HepG2 (cell line): ENCODE measurements at regions not wholly inside any gene's neighbourhood (a gene's known extent, or its start where the extent isn't known, plus 50 kb on each side); places are given as distances from the start of the nearest gene placed in this dataset.

Source experiments
- BRF2 ChIP-seq: sonication (generic); formaldehyde crosslinking; IDR thresholded peaks from 2 replicates; pipeline ENCODE4 v1.8.1; 2022; ENCODE audit warnings: mild to moderate bottlenecking, missing genetic modification reagents
- CAMTA2 ChIP-seq: sonication (generic); formaldehyde crosslinking; IDR thresholded peaks from 2 replicates; pipeline ENCODE4 v1.4.0; 2020; ENCODE audit warnings: mild to moderate bottlenecking, missing genetic modification reagents, borderline replicate concordance
- HBP1 ChIP-seq: IDR thresholded peaks from 2 replicates; pipeline ENCODE4 v1.6.1; 2016; ENCODE audit warnings: low read depth, control low read depth
- HES4 ChIP-seq: sonication (generic); formaldehyde crosslinking; IDR thresholded peaks from 2 replicates; pipeline ENCODE4 v1.9.0; 2021; ENCODE audit warnings: mild to moderate bottlenecking, missing genetic modification reagents, borderline replicate concordance
- JUN ChIP-seq: sonication (generic); formaldehyde crosslinking; IDR thresholded peaks from 2 replicates; pipeline ENCODE4 v1.4.0; 2020; ENCODE audit warnings: mild to moderate bottlenecking, missing genetic modification reagents
- TERF1 ChIP-seq: sonication (generic); formaldehyde crosslinking; IDR thresholded peaks from 2 replicates; pipeline ENCODE4 v1.8.0; 2022; ENCODE audit warnings: mild to moderate bottlenecking, missing genetic modification reagents, moderate library complexity
- ZNF530 ChIP-seq: sonication (generic); formaldehyde crosslinking; IDR thresholded peaks from 2 replicates; pipeline ENCODE4 v1.5.0; 2020; ENCODE audit warnings: low read depth, mild to moderate bottlenecking, missing genetic modification reagents
- ZNF710 ChIP-seq: sonication (generic); formaldehyde crosslinking; IDR thresholded peaks from 2 replicates; pipeline ENCODE4 v1.5.0; 2020; ENCODE audit warnings: mild to moderate bottlenecking, missing genetic modification reagents, borderline replicate concordance
- TF ChIP-seq, protein P1 (sequence below): sonication (generic); formaldehyde crosslinking; IDR thresholded peaks from 2 replicates; pipeline ENCODE4 v1.4.0; 2020; ENCODE audit warnings: missing genetic modification reagents, borderline replicate concordance
- TF ChIP-seq, protein P2 (sequence below): sonication (generic); formaldehyde crosslinking; IDR thresholded peaks from 2 replicates; pipeline ENCODE4 v1.5.1; 2020; ENCODE audit warnings: missing genetic modification reagents, mild to moderate bottlenecking, borderline replicate concordance
- TF ChIP-seq, protein P3 (sequence below): sonication (generic); formaldehyde crosslinking; conservative IDR thresholded peaks from 2 replicates; pipeline ENCODE4 v1.4.0; 2020; ENCODE audit warnings: mild to moderate bottlenecking, missing genetic modification reagents, moderate library complexity

GRCh38 chr10:43964486-43964885 is 315.8 kb upstream of the ZNF32 start (continued):
- TF ChIP-seq ZNF710 (CRISPR knock-in tag) (no peak), ZNF530 (CRISPR knock-in tag) (no peak), CAMTA2 (CRISPR knock-in tag) (no peak), TERF1 (no peak), HES4 (no peak), BRF2 (CRISPR knock-in tag) (no peak), HBP1 (no peak), JUN (CRISPR knock-in tag) (no peak)
- TF ChIP-seq, protein P1, sequence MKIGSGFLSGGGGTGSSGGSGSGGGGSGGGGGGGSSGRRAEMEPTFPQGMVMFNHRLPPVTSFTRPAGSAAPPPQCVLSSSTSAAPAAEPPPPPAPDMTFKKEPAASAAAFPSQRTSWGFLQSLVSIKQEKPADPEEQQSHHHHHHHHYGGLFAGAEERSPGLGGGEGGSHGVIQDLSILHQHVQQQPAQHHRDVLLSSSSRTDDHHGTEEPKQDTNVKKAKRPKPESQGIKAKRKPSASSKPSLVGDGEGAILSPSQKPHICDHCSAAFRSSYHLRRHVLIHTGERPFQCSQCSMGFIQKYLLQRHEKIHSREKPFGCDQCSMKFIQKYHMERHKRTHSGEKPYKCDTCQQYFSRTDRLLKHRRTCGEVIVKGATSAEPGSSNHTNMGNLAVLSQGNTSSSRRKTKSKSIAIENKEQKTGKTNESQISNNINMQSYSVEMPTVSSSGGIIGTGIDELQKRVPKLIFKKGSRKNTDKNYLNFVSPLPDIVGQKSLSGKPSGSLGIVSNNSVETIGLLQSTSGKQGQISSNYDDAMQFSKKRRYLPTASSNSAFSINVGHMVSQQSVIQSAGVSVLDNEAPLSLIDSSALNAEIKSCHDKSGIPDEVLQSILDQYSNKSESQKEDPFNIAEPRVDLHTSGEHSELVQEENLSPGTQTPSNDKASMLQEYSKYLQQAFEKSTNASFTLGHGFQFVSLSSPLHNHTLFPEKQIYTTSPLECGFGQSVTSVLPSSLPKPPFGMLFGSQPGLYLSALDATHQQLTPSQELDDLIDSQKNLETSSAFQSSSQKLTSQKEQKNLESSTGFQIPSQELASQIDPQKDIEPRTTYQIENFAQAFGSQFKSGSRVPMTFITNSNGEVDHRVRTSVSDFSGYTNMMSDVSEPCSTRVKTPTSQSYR (CRISPR knock-in tag): no peak
- TF ChIP-seq, protein P2, sequence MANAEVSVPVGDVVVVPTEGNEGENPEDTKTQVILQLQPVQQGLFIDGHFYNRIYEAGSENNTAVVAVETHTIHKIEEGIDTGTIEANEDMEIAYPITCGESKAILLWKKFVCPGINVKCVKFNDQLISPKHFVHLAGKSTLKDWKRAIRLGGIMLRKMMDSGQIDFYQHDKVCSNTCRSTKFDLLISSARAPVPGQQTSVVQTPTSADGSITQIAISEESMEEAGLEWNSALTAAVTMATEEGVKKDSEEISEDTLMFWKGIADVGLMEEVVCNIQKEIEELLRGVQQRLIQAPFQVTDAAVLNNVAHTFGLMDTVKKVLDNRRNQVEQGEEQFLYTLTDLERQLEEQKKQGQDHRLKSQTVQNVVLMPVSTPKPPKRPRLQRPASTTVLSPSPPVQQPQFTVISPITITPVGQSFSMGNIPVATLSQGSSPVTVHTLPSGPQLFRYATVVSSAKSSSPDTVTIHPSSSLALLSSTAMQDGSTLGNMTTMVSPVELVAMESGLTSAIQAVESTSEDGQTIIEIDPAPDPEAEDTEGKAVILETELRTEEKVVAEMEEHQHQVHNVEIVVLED (CRISPR knock-in tag): no peak
- TF ChIP-seq, protein P3, sequence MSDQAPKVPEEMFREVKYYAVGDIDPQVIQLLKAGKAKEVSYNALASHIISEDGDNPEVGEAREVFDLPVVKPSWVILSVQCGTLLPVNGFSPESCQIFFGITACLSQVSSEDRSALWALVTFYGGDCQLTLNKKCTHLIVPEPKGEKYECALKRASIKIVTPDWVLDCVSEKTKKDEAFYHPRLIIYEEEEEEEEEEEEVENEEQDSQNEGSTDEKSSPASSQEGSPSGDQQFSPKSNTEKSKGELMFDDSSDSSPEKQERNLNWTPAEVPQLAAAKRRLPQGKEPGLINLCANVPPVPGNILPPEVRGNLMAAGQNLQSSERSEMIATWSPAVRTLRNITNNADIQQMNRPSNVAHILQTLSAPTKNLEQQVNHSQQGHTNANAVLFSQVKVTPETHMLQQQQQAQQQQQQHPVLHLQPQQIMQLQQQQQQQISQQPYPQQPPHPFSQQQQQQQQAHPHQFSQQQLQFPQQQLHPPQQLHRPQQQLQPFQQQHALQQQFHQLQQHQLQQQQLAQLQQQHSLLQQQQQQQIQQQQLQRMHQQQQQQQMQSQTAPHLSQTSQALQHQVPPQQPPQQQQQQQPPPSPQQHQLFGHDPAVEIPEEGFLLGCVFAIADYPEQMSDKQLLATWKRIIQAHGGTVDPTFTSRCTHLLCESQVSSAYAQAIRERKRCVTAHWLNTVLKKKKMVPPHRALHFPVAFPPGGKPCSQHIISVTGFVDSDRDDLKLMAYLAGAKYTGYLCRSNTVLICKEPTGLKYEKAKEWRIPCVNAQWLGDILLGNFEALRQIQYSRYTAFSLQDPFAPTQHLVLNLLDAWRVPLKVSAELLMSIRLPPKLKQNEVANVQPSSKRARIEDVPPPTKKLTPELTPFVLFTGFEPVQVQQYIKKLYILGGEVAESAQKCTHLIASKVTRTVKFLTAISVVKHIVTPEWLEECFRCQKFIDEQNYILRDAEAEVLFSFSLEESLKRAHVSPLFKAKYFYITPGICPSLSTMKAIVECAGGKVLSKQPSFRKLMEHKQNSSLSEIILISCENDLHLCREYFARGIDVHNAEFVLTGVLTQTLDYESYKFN: no peak
